ENCODE measurements at regions not wholly inside any gene's neighbourhood (a gene's known extent, or its start where the extent isn't known, plus 50 kb on each side); places are given as distances from the start of the nearest gene placed in this dataset.

DNA sequence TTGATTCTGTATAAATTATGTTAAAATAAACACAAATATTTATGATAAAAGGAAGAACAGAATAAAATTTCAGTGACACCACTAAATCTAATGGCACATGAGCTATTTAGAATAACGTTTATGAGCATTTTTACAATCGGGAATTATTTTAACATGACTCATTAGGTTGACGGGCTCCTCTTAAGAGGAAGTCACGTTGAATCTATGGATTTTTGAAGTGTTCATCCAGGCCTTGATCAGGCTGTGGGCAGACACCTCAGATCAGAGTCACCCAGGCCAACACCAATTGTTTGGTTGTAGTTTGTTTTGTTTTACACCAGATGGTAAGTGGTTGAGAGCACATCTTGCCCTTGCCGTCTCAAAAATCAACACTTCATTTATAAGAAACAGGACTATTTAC is 257.8 kb downstream of the FOXO1 start:
- TF ChIP-seq, protein P1, sequence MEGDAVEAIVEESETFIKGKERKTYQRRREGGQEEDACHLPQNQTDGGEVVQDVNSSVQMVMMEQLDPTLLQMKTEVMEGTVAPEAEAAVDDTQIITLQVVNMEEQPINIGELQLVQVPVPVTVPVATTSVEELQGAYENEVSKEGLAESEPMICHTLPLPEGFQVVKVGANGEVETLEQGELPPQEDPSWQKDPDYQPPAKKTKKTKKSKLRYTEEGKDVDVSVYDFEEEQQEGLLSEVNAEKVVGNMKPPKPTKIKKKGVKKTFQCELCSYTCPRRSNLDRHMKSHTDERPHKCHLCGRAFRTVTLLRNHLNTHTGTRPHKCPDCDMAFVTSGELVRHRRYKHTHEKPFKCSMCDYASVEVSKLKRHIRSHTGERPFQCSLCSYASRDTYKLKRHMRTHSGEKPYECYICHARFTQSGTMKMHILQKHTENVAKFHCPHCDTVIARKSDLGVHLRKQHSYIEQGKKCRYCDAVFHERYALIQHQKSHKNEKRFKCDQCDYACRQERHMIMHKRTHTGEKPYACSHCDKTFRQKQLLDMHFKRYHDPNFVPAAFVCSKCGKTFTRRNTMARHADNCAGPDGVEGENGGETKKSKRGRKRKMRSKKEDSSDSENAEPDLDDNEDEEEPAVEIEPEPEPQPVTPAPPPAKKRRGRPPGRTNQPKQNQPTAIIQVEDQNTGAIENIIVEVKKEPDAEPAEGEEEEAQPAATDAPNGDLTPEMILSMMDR (IDR thresholded peaks at IDR 0.05; ENCODE audit: low read depth, low read length) = no peak
- no peak for TF ChIP-seq POLR2A (IDR thresholded peaks at IDR 0.05; ENCODE audit: extremely low read depth, insufficient read length)
- TF ChIP-seq, protein P2, sequence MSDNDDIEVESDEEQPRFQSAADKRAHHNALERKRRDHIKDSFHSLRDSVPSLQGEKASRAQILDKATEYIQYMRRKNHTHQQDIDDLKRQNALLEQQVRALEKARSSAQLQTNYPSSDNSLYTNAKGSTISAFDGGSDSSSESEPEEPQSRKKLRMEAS (IDR thresholded peaks at IDR 0.05; ENCODE audit: low read depth, low read length) = no peak
- no peak for TF ChIP-seq MYC (IDR thresholded peaks at IDR 0.05; ENCODE audit: low read depth, low read length)

Data from NB4 (cell line).